ENCODE measurements at regions not wholly inside any gene's neighbourhood (a gene's known extent, or its start where the extent isn't known, plus 50 kb on each side); places are given as distances from the start of the nearest gene placed in this dataset.

GRCh38 chr4:59643682-59644081 is 1556.4 kb upstream of the ADGRL3 start:
- no peak overlapping the region for H3K56ac ChIP-seq (ENCODE audit: insufficient read length, low read depth, low read length)
- H2BK15ac ChIP-seq (ENCODE audit: low read depth, low read length), result no peak overlapping the region
- Mint-ChIP-seq H3K4me3 (no peak overlapping the region), H3K36me3 (ENCODE audit: insufficient read depth in 1 of 3, low read depth in 3 of 3) (no peaks in the 10 kb centered on the region), H3K9me3 (peaks cover 4 to 7% of the 10 kb centered on the region in 2 experiments; a peak in 2 of 5 replicates), H3K27me3 (ENCODE audit: low read depth) (no peaks in the 10 kb centered on the region), H3K27ac (no peak overlapping the region), H3K4me1 (no peaks in the 10 kb centered on the region)
- TF ChIP-seq CTCF (conservative IDR thresholded peaks at IDR 0.05), result no peak
- H4K5ac ChIP-seq (ENCODE audit: insufficient read length, low read depth, low read length), result no peak overlapping the region
- no peak overlapping the region for H3K9ac ChIP-seq (ENCODE audit: extremely low read depth, insufficient read length, low read length)
- no peak overlapping the region for H2AFZ ChIP-seq (ENCODE audit: low read length)
- no peak overlapping the region for H4K91ac ChIP-seq (ENCODE audit: insufficient read length, low read depth, low read length)
- H3K79me1 ChIP-seq (ENCODE audit: insufficient read depth, low read depth, low read length, poor library complexity, severe bottlenecking), result no peaks in the 10 kb centered on the region
- no peak overlapping the region for H3K23ac ChIP-seq (ENCODE audit: insufficient read length, low read depth, low read length)
- WGBS (ENCODE audit: extremely low coverage, insufficient read length, low lambda C conversion rate), result no CpG with 5 or more reads among the region's 1 CpG
- no peak overlapping the region for H2BK12ac ChIP-seq (ENCODE audit: insufficient read length, low read depth, low read length)
- no peak overlapping the region for H3K27ac ChIP-seq (ENCODE audit: insufficient read length, low read depth, low read length)
- no peak overlapping the region for H2BK120ac ChIP-seq (ENCODE audit: low read depth, low read length, poor library complexity, severe bottlenecking)
- no peaks in the 10 kb centered on the region for H3K79me2 ChIP-seq (ENCODE audit: insufficient read depth, low read length)
- H3K27me3 ChIP-seq (ENCODE audit: insufficient read depth, low read length), result no peaks in the 10 kb centered on the region; the same call in 1 of the 2 replicates
- H4K20me1 ChIP-seq (ENCODE audit: control insufficient read depth, insufficient read depth, insufficient read length), result no peaks in the 10 kb centered on the region
- no peak overlapping the region for H3T11ph ChIP-seq (ENCODE audit: low read length)
- H3K4me1 ChIP-seq (ENCODE audit: insufficient read depth, low read length), result no peaks in the 10 kb centered on the region
- no peaks in the 10 kb centered on the region for H3K9me3 ChIP-seq (ENCODE audit: control insufficient read depth, low read depth, low read length)
- no peak overlapping the region for H3K14ac ChIP-seq (ENCODE audit: insufficient read depth, low read length)
- DNase-seq, result no peak
- no peak overlapping the region for H3K4me2 ChIP-seq (ENCODE audit: insufficient read depth, insufficient read length, low read length)
- no peak overlapping the region for H4K8ac ChIP-seq (replicated peaks; ENCODE audit: insufficient read length, low read depth, low read length)
- H2BK5ac ChIP-seq (ENCODE audit: insufficient read length, low read length), result no peak overlapping the region
- no peak overlapping the region for H2BK20ac ChIP-seq (ENCODE audit: low read depth, low read length, poor library complexity, severe bottlenecking)
- no peak overlapping the region for H3K4ac ChIP-seq (ENCODE audit: low read depth, low read length)
- H2AK5ac ChIP-seq (ENCODE audit: insufficient read length, low read length), result no peak overlapping the region
- no peaks in the 10 kb centered on the region for H3K23me2 ChIP-seq (ENCODE audit: insufficient read length, low read depth, low read length, poor library complexity, severe bottlenecking)
- H3K18ac ChIP-seq (ENCODE audit: insufficient read length, low read depth, low read length), result no peak overlapping the region

Data from H9 (cell line).